K562 (cell line): ENCODE measurements at regions not wholly inside any gene's neighbourhood (a gene's known extent, or its start where the extent isn't known, plus 50 kb on each side); places are given as distances from the start of the nearest gene placed in this dataset.
"Not testable (repeated sequence)": the region's sequence is repeated elsewhere in the genome, so short reads cannot be mapped to it uniquely, and the experiment has no call there.

Experiments used
- ATAC-seq: fragments of 200-7000 bp; cut with Tn5 transposase; 3 replicates; pipeline ENCODE4 v1.9.1; 2020; ENCODE audit warnings: moderate library complexity
- BruUV-seq: library from RNA; stranded (reverse); fragments of 400-500 nt; replicated peaks from 2 replicates; lab custom pipeline; 2021; lab: Mats Ljungman, UMichigan
- CTCF ChIA-PET: fragments of 300-600 bp; formaldehyde crosslinking; extraction: SDS; loops from one replicate; lab custom pipeline; 2021; ENCODE audit warnings: low intra/inter-chr PET ratio; lab: Yijun Ruan, JAX
- POLR2A ChIA-PET: fragments of 300-600, 350-650 bp; sonication (Branson Sonifier 250); formaldehyde crosslinking; extraction: SDS; loops from one replicate; lab custom pipeline; 2021; ENCODE audit warnings: antibody characterized with exemption, inconsistent platforms; lab: Yijun Ruan, JAX
- DNase-seq, 4 experiments: peaks; one replicate each; pipeline versions ENCODE4 v3.0.0 to v3.0.0-alpha.2; 2011 to 2018; ENCODE audit warnings: low spot score in 3 of 4, mixed read lengths in 3 of 4; ENCODE audit errors: extremely low read depth in 1 of 4
- FAIRE-seq: peaks from 2 replicates; lab custom pipeline; 2011; peaks lifted over from hg19 to GRCh38; lab: Jason Lieb, UNC
- H2AFZ ChIP-seq: 2 replicates; pipeline ENCODE4 v1.6.0; 2011; ENCODE audit warnings: low read depth, low read length, control low read depth, inconsistent platforms
- H3K27ac ChIP-seq: fragments of 200-600 bp; 3 replicates; pipeline ENCODE4 v1.8.0; 2011; ENCODE audit warnings: low read depth, mild to moderate bottlenecking, control low read depth, inconsistent platforms, low read length, moderate library complexity, mixed read lengths; ENCODE audit errors: extremely low read depth
- H3K27me3 ChIP-seq, 2 experiments: fragments of 300-600 bp in 1 of 2; 2 replicates in 1 of 2; 3 replicates in 1 of 2; pipeline versions ENCODE4 v1.6.0 to v1.8.0; 2011; ENCODE audit warnings: inconsistent platforms in 2 of 2, low read length in 2 of 2, mild to moderate bottlenecking in 1 of 2, mixed read lengths in 1 of 2, moderate library complexity in 1 of 2; ENCODE audit not compliant: control insufficient read depth in 2 of 2, insufficient read depth in 2 of 2
- H3K36me3 ChIP-seq: fragments of 300-600 bp; 3 replicates; pipeline ENCODE4 v1.8.0; 2011; ENCODE audit warnings: mild to moderate bottlenecking, low read length, inconsistent platforms; ENCODE audit not compliant: control insufficient read depth, insufficient read depth
- H3K4me1 ChIP-seq, 2 experiments: fragments of 200-600 bp in 1 of 2; replicated peaks in 1 of 2; 2 replicates in 1 of 2; 3 replicates in 1 of 2; pipeline versions ENCODE4 v1.5.1 to v1.8.0; 2011; ENCODE audit warnings: inconsistent platforms in 2 of 2, low read length in 2 of 2, mild to moderate bottlenecking in 1 of 2, mixed read lengths in 1 of 2, moderate library complexity in 1 of 2; ENCODE audit not compliant: control insufficient read depth in 2 of 2, insufficient read depth in 2 of 2
- H3K4me2 ChIP-seq: 2 replicates; pipeline ENCODE4 v1.6.1; 2011; ENCODE audit warnings: low read length, control low read depth, inconsistent platforms, mixed read lengths; ENCODE audit not compliant: insufficient read depth
- H3K4me3 ChIP-seq: fragments of 200-600 bp; sonication (generic), shearing (Covaris generic); 2 replicates; pipeline ENCODE4 v1.5.1; 2016; ENCODE audit warnings: control low read depth, inconsistent platforms
- H3K79me2 ChIP-seq: fragments of 200-600 bp; 3 replicates; pipeline ENCODE4 v1.8.0; 2011; ENCODE audit warnings: low read length, inconsistent platforms; ENCODE audit not compliant: control insufficient read depth, insufficient read depth
- H3K9ac ChIP-seq, 2 experiments: 2 replicates each; pipeline versions ENCODE4 v1.6.0 to v1.6.1; 2011; ENCODE audit warnings: low read depth in 2 of 2, low read length in 2 of 2, control low read depth in 1 of 2, inconsistent platforms in 1 of 2, mild to moderate bottlenecking in 1 of 2, mixed read lengths in 1 of 2; ENCODE audit not compliant: insufficient read depth in 1 of 2
- H3K9me1 ChIP-seq: one replicate; pipeline ENCODE4 v1.6.0; 2011; ENCODE audit warnings: inconsistent platforms, mild to moderate bottlenecking, low read length, moderate library complexity; ENCODE audit not compliant: control insufficient read depth, insufficient read depth
- H3K9me3 ChIP-seq: replicated peaks from 2 replicates; pipeline ENCODE4 v1.5.1; 2011; ENCODE audit warnings: low read depth, low read length, inconsistent platforms; ENCODE audit not compliant: control insufficient read depth, insufficient read depth
- H4K20me1 ChIP-seq: replicated peaks from 2 replicates; pipeline ENCODE4 v1.6.1; 2011; ENCODE audit warnings: low read length, inconsistent platforms, mixed read lengths; ENCODE audit not compliant: control insufficient read depth, insufficient read depth
- BRCA1 ChIP-seq, 2 experiments: fragments of 450-650 bp in 1 of 2; sonication (generic) in 1 of 2; formaldehyde crosslinking in 1 of 2; IDR thresholded peaks; 2 replicates each; pipeline versions ENCODE4 v1.5.0 to v1.6.1; 2017 to 2020; ENCODE audit warnings: mild to moderate bottlenecking in 1 of 2, missing genetic modification reagents in 1 of 2
- CBFA2T2 ChIP-seq: fragments of 450-650 bp; conservative IDR thresholded peaks from 2 replicates; pipeline ENCODE4 v1.6.1; 2017; ENCODE audit warnings: mild to moderate bottlenecking
- MEF2A ChIP-seq: IDR thresholded peaks from 2 replicates; pipeline ENCODE4 v1.6.1; 2011; ENCODE audit warnings: low read depth, mild to moderate bottlenecking, low read length, moderate library complexity; ENCODE audit not compliant: control insufficient read depth
- RBM25 ChIP-seq: fragments of 200-400 bp; formaldehyde crosslinking; IDR thresholded peaks from 2 replicates; pipeline ENCODE4 v1.6.1; 2018; ENCODE audit warnings: low read length, low read depth, moderate library complexity; ENCODE audit not compliant: severe bottlenecking
- SP1 ChIP-seq: sonication (generic); formaldehyde crosslinking; IDR thresholded peaks from 2 replicates; pipeline ENCODE4 v1.8.1; 2022; ENCODE audit warnings: mild to moderate bottlenecking, missing genetic modification reagents
- SREBF1 ChIP-seq: fragments of 150-350 bp; IDR thresholded peaks from 2 replicates; pipeline ENCODE4 v1.6.1; 2014; ENCODE audit warnings: antibody characterized with exemption, low read depth, low read length, borderline replicate concordance
- ZNF354B ChIP-seq: fragments of 250-450 bp; sonication (Bioruptor Pico); IDR thresholded peaks from 2 replicates; pipeline ENCODE4 v1.4.0; 2020
- ZNF507 ChIP-seq: conservative IDR thresholded peaks from 2 replicates; pipeline ENCODE4 v1.6.1; 2017; ENCODE audit warnings: missing genetic modification characterization, missing compliant biosample characterization
- ZNF696 ChIP-seq: fragments of 250-450 bp; sonication (Bioruptor Pico); conservative IDR thresholded peaks from 2 replicates; pipeline ENCODE4 v1.4.0; 2020; ENCODE audit warnings: mild to moderate bottlenecking, moderate library complexity
- whole genome bisulfite sequencing: fragments of 100-300 bp; shearing (Covaris generic); methylation state at CpG from one replicate; pipeline ENCODE4 v1.1.6; 2016; ENCODE audit warnings: low coverage, mixed read lengths; ENCODE audit not compliant: insufficient coverage; ENCODE audit errors: missing lambda C conversion rate; 5-methylcytosine and 5-hydroxymethylcytosine counted together
- in situ Hi-C: fragments of 300-500 bp; cut with MboI; formaldehyde crosslinking; loops from 4 replicates; pipeline ENCODE4 v1.15.0; 2018; ENCODE audit warnings: inconsistent platforms, mixed read lengths
- intact Hi-C: fragments of 100-400 bp; cut with micrococcal nuclease; formaldehyde crosslinking; loops from 2 replicates; pipeline ENCODE4 v1.14.2; 2022

DNA sequence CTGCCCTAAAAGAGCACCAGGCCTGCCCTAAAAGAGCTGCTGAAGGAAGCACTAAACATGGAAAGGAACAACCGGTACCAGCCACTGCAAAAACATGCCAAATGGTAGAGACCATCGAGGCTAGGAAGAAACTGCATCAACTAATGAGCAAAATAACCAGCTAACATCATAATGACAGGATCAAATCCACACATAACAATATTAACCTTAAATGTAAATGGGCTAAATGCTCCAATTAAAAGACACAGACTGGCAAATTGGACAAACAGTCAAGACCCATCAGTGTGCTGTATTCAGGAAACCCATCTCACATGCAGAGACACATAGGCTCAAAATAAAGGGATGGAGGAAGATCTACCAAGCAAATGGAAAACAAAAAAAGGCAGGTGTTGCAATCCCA is 104.7 kb downstream of the C4BPA start:
- H3K4me2 ChIP-seq, BruUV-seq, H3K79me2 ChIP-seq, POLR2A ChIA-PET, H4K20me1 ChIP-seq, H3K9me3 ChIP-seq, DNase-seq, H3K9ac ChIP-seq, H3K4me3 ChIP-seq, FAIRE-seq, in situ Hi-C loops, H3K9me1 ChIP-seq, CTCF ChIA-PET, H3K36me3 ChIP-seq, H2AFZ ChIP-seq, H3K27me3 ChIP-seq, H3K27ac ChIP-seq, intact Hi-C loops, ATAC-seq: not testable (repeated sequence)
- TF ChIP-seq ZNF354B (CRISPR knock-in tag) = peak; percentile 81
- TF ChIP-seq ZNF507 (tag) = peak; percentile 98
- WGBS = 14% methylated on average over 2 of the region's 2 CpGs
- H3K4me1 ChIP-seq = peaks cover 4 to 18% of the 10 kb centered on the region in 2 experiments; a peak in 4 of 5 replicates

DNA sequence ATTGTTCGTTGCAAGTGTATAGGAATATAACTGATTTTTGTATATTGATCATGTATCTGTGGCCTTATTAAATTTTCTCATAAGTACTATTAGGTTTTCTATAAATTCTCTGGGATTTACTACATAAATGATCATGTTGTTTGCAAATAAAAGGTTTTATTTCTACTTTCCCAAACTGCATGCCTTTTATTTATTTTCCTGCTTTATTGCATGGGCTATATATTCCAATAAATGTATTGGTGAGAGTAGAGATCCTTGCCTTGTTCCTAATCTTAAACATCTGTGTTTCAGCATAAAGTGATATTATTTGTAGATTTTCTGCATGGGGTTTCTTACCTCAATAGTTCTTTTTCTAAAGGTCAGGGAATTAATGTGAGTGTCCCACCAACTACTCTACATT is 107.0 kb upstream of the CD55 start:
- ChIA-PET POLR2A (no interaction called here), CTCF (no interaction called here)
- no peaks in the 10 kb centered on the region for H4K20me1 ChIP-seq
- no TSS peak for BruUV-seq
- peaks cover 6 to 20% of the 10 kb centered on the region in 2 experiments; a peak in 4 of 5 replicates for H3K4me1 ChIP-seq
- FAIRE-seq (no peak), ATAC-seq (no peak), DNase-seq (no peak)
- WGBS = 31% methylated on average over 1 of the region's 1 CpG
- H3K27ac ChIP-seq = no peak overlapping the region
- in situ Hi-C loops = no loop called here
- no peak overlapping the region for H3K4me2 ChIP-seq
- no peaks in the 10 kb centered on the region for H3K27me3 ChIP-seq
- peaks cover 4% of the 10 kb centered on the region; the same call in 1 of the 2 replicates for H3K9me3 ChIP-seq
- H3K9ac ChIP-seq = no peak overlapping the region
- no peaks in the 10 kb centered on the region for H3K79me2 ChIP-seq
- no peaks in the 10 kb centered on the region for H3K9me1 ChIP-seq
- H3K4me3 ChIP-seq = no peak overlapping the region
- TF ChIP-seq BRCA1 (IDR thresholded peaks at IDR 0.05) (no peak), BRCA1 (CRISPR knock-in tag; IDR thresholded peaks at IDR 0.05) (no peak), MEF2A (no peak), ZNF696 (CRISPR knock-in tag) (no peak), SREBF1 (no peak), RBM25 (peak; percentile 71), SP1 (CRISPR knock-in tag) (no peak), CBFA2T2 (no peak)
- H3K36me3 ChIP-seq = no peaks in the 10 kb centered on the region
- no peak overlapping the region for H2AFZ ChIP-seq
- intact Hi-C loops = no loop called here
